ENCODE measurements at regions not wholly inside any gene's neighbourhood (a gene's known extent, or its start where the extent isn't known, plus 50 kb on each side); places are given as distances from the start of the nearest gene placed in this dataset.

- Histone ChIP-seq H3K27me3 (ENCODE audit: control insufficient read depth in 2 of 2, insufficient read depth in 2 of 2, low read length in 2 of 2) (no peaks in the 10 kb centered on the region), H3K4me2 (ENCODE audit: insufficient read depth, low read length) (no peak overlapping the region), H4K20me1 (replicated peaks; ENCODE audit: control insufficient read depth, insufficient read depth, low read length) (no peaks in the 10 kb centered on the region), H3K36me3 (ENCODE audit: control insufficient read depth, insufficient read depth, low read length) (no peaks in the 10 kb centered on the region), H3K4me3 (no peak overlapping the region), H3K79me2 (ENCODE audit: control insufficient read depth, insufficient read depth, low read length) (no peaks in the 10 kb centered on the region), H3K9me3 (replicated peaks; ENCODE audit: control insufficient read depth, insufficient read depth, low read depth, low read length) (no peaks in the 10 kb centered on the region), H3K9me1 (ENCODE audit: control insufficient read depth, insufficient read depth, low read length) (no peaks in the 10 kb centered on the region), H3K27ac (ENCODE audit: extremely low read depth, low read depth, low read length) (no peak overlapping the region), H3K4me1 (replicated peaks in 1 of 2; ENCODE audit: control insufficient read depth in 2 of 2, insufficient read depth in 2 of 2, low read length in 2 of 2) (no peaks in the 10 kb centered on the region), H3K9ac (ENCODE audit: insufficient read depth in 1 of 2, low read depth in 2 of 2, low read length in 2 of 2) (no peak overlapping the region), H2AFZ (ENCODE audit: low read depth, low read length) (no peak overlapping the region)
- POLR2A ChIA-PET: interaction anchor here (0.5 to 0.6 kb wide), 2 partner anchors 29 to 797 kb away, joined by 3 to 4 read pairs; no protein-coding TSS in a partner anchor
- CTCF ChIA-PET (ENCODE audit: low intra/inter-chr PET ratio): no interaction called here
- WGBS (ENCODE audit: insufficient coverage, low coverage, missing lambda C conversion rate): 2% methylated on average over 5 of the region's 5 CpGs
- BruUV-seq (replicated peaks): no TSS peak
- FAIRE-seq (no peak), ATAC-seq (no peak), DNase-seq (ENCODE audit: extremely low read depth in 1 of 4, low spot score in 3 of 4) (no peak)
- in situ Hi-C loops (cut with MboI) (no loop called here), intact Hi-C loops (cut with micrococcal nuclease) (no loop called here)
- TF ChIP-seq DNMT1 (IDR thresholded peaks at IDR 0.05): no peak
- TF ChIP-seq FOXP4 (CRISPR knock-in tag; IDR thresholded peaks at IDR 0.05; ENCODE audit: borderline replicate concordance): no peak
- no peak for TF ChIP-seq MEIS2 (IDR thresholded peaks at IDR 0.05; ENCODE audit: partially characterized antibody)
- no peak for TF ChIP-seq CUX1 (CRISPR knock-in tag; IDR thresholded peaks at IDR 0.05)
- TF ChIP-seq ZBTB12 (CRISPR knock-in tag; IDR thresholded peaks at IDR 0.05): no peak
- no peak for TF ChIP-seq ATF1 (CRISPR knock-in tag; IDR thresholded peaks at IDR 0.05)
- TF ChIP-seq ATF1 (tag; IDR thresholded peaks at IDR 0.05): peak; percentile 61
- TF ChIP-seq CREB1 (IDR thresholded peaks at IDR 0.05): 0 out of 2 replicates have a peak, but pooled peaks have one; percentile 16
- TF ChIP-seq CREB1 (CRISPR knock-in tag; IDR thresholded peaks at IDR 0.05): no peak
Measured at GRCh38 chr16:47880653-47881052, 275.1 kb downstream of the ABCC12 start.
